Activated CD8-positive, alpha-beta T cell treated with anti-CD3 and anti-CD28 coated beads for 36 hours (primary cell): ENCODE measurements at regions not wholly inside any gene's neighbourhood (a gene's known extent, or its start where the extent isn't known, plus 50 kb on each side); places are given as distances from the start of the nearest gene placed in this dataset.
A peak's percentile ranks its signal among the peaks of the same experiment; 100 is the strongest.

Experiments used
- ATAC-seq: fragments of 200-7000 bp; cut with Tn5 transposase; one replicate; pipeline ENCODE4 v1.10.0; 2021; ENCODE audit warnings: mild to moderate bottlenecking, moderate library complexity
- CTCF ChIA-PET: fragments of 350-600 bp; sonication (Branson Sonifier 250); formaldehyde crosslinking; loops from one replicate; lab custom pipeline; 2021; ENCODE audit warnings: antibody characterized with exemption; lab: Charles Lee
- POLR2A ChIA-PET: fragments of 350-600 bp; sonication (Branson Sonifier 250); formaldehyde crosslinking; loops from one replicate; lab custom pipeline; 2021; ENCODE audit warnings: antibody characterized with exemption; lab: Charles Lee
- DNase-seq: peaks from one replicate; pipeline ENCODE4 v3.0.0-alpha.2; 2020
- H3K27ac Mint-ChIP-seq: one replicate; pipeline ENCODE4 v1.8.0; 2021; ENCODE audit warnings: mild to moderate bottlenecking, mixed read lengths
- H3K27me3 Mint-ChIP-seq: one replicate; pipeline ENCODE4 v1.8.0; 2021; ENCODE audit warnings: mixed read lengths
- H3K36me3 Mint-ChIP-seq: one replicate; pipeline ENCODE4 v1.8.0; 2021; ENCODE audit warnings: low read depth, mixed read lengths
- H3K4me1 Mint-ChIP-seq: one replicate; pipeline ENCODE4 v1.8.0; 2021; ENCODE audit warnings: low read depth, mixed read lengths
- H3K4me3 Mint-ChIP-seq: one replicate; pipeline ENCODE4 v1.8.0; 2021; ENCODE audit warnings: mild to moderate bottlenecking, moderate library complexity, mixed read lengths
- H3K9me3 Mint-ChIP-seq: one replicate; pipeline ENCODE4 v1.8.0; 2021; ENCODE audit warnings: mixed read lengths
- CTCF ChIP-seq: fragments of 200-600 bp; IDR thresholded peaks from one replicate; pipeline ENCODE4 v1.8.0; 2022; ENCODE audit warnings: antibody characterized with exemption, mild to moderate bottlenecking
- intact Hi-C: fragments of 100-400 bp; cut with micrococcal nuclease; formaldehyde crosslinking; loops from one replicate; pipeline ENCODE4 v1.10.0; 2022

- ATAC-seq, result no peak
- no peaks in the 10 kb centered on the region for H3K9me3 Mint-ChIP-seq
- ChIA-PET CTCF (interaction anchor here (0.7 to 9.3 kb wide), 6 partner anchors 9 to 229 kb away, joined by 3 to 132 read pairs (median 4); no protein-coding TSS in a partner anchor), POLR2A (no interaction called here)
- no peak for TF ChIP-seq CTCF
- H3K4me3 Mint-ChIP-seq, result no peak overlapping the region
- H3K36me3 Mint-ChIP-seq, result no peaks in the 10 kb centered on the region
- H3K4me1 Mint-ChIP-seq, result peaks cover 14% of the 10 kb centered on the region
- intact Hi-C loops, result no loop called here
- H3K27me3 Mint-ChIP-seq, result peaks cover 1% of the 10 kb centered on the region
- no peak overlapping the region for H3K27ac Mint-ChIP-seq
- DNase-seq, result no peak
Measured at GRCh38 chr2:174692256-174692919, 71.9 kb downstream of the CHRNA1 start.

- POLR2A ChIA-PET, result no interaction called here
- no peaks in the 10 kb centered on the region for H3K9me3 Mint-ChIP-seq
- TF ChIP-seq CTCF, result no peak
- H3K27me3 Mint-ChIP-seq, result peaks cover 1% of the 10 kb centered on the region
- ATAC-seq, result no peak
- no peaks in the 10 kb centered on the region for H3K36me3 Mint-ChIP-seq
- intact Hi-C loops, result no loop called here
- CTCF ChIA-PET, result interaction anchor here (0.7 to 6.0 kb wide), 4 partner anchors 9 to 229 kb away, joined by 3 to 64 read pairs (median 4); no protein-coding TSS in a partner anchor
- peaks cover 22% of the 10 kb centered on the region for H3K4me1 Mint-ChIP-seq
- no peak overlapping the region for H3K27ac Mint-ChIP-seq
- no peak for DNase-seq
- H3K4me3 Mint-ChIP-seq, result no peak overlapping the region
Measured at GRCh38 chr2:174691201-174691779, 73.0 kb downstream of the CHRNA1 start.

GRCh38 chr2:174690026-174690425, 74.2 kb downstream of the CHRNA1 start:
- no peaks in the 10 kb centered on the region for H3K36me3 Mint-ChIP-seq
- ATAC-seq (no peak), DNase-seq (no peak)
- ChIA-PET CTCF (interaction anchor here (0.9 to 7.1 kb wide), 12 partner anchors 8 to 228 kb away, joined by 3 to 147 read pairs (median 15); partner anchors contain the start of genes GPR155 and WIPF1), POLR2A (interaction anchor here (1.8 kb wide), 1 partner anchor 9 kb away, joined by 5 read pairs; no protein-coding TSS in a partner anchor)
- peaks cover 1% of the 10 kb centered on the region for H3K27me3 Mint-ChIP-seq
- no peak overlapping the region for H3K27ac Mint-ChIP-seq
- peaks cover 29% of the 10 kb centered on the region for H3K4me1 Mint-ChIP-seq
- no peak overlapping the region for H3K4me3 Mint-ChIP-seq
- no peak for TF ChIP-seq CTCF
- intact Hi-C loops, result no loop called here
- H3K9me3 Mint-ChIP-seq, result no peaks in the 10 kb centered on the region

- ChIA-PET POLR2A (interaction anchor here (0.6 to 3.1 kb wide), 6 partner anchors 8 to 115 kb away, joined by 3 to 11 read pairs (median 4); no protein-coding TSS in a partner anchor), CTCF (interaction anchor here (0.6 to 7.1 kb wide), 45 partner anchors 9 to 460 kb away, joined by 3 to 147 read pairs (median 5); partner anchors contain the start of gene WIPF1)
- H3K36me3 Mint-ChIP-seq, result peaks cover 3% of the 10 kb centered on the region
- H3K27me3 Mint-ChIP-seq, result peaks cover 1% of the 10 kb centered on the region
- intact Hi-C loops, result loop anchor here (2.0 to 5.0 kb wide), 3 partner anchors 81 to 226 kb away; no protein-coding TSS in a partner anchor
- H3K4me1 Mint-ChIP-seq, result peaks cover 42% of the 10 kb centered on the region
- H3K9me3 Mint-ChIP-seq, result no peaks in the 10 kb centered on the region
- no peak overlapping the region for H3K27ac Mint-ChIP-seq
- peak; percentile 73 for TF ChIP-seq CTCF
- no peak overlapping the region for H3K4me3 Mint-ChIP-seq
- no peak for DNase-seq
- peak; percentile 69 for ATAC-seq
Measured at GRCh38 chr2:174688079-174688478, 76.2 kb downstream of the CHRNA1 start.
